GM18507 (cell line): ENCODE measurements at regions not wholly inside any gene's neighbourhood (a gene's known extent, or its start where the extent isn't known, plus 50 kb on each side); places are given as distances from the start of the nearest gene placed in this dataset.
A peak's percentile ranks its signal among the peaks of the same experiment; 100 is the strongest.

Source experiments
- DNase-seq: peaks from one replicate; pipeline ENCODE4 v3.0.0; 2011; ENCODE audit warnings: low read depth; ENCODE audit not compliant: insufficient read length; ENCODE audit errors: extremely low spot score
- FAIRE-seq: peaks from 2 replicates; lab custom pipeline; 2011; peaks lifted over from hg19 to GRCh38; lab: Jason Lieb, UNC

DNA sequence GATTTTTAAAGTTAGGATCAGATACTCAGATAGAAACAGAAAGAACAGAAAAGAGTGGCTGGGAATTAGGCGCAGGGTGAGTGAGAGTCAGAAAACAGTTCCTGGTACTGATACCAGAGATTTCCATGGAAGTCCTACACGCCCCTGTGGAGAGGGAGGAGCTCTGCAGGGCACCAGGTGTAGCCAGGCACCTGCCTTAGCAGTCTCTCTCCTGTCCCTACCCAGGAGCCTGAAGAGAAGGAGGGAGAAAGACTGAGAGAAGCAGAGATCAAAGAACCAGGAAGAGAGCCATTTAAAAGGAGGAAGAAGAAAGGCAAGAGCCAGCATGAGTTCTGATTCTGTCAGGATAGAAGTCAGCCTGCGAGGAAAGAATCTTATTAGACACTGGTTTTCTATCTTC lies 65.0 kb downstream of the CBLN1 start:
- FAIRE-seq (no peak), DNase-seq (no peak)

DNA sequence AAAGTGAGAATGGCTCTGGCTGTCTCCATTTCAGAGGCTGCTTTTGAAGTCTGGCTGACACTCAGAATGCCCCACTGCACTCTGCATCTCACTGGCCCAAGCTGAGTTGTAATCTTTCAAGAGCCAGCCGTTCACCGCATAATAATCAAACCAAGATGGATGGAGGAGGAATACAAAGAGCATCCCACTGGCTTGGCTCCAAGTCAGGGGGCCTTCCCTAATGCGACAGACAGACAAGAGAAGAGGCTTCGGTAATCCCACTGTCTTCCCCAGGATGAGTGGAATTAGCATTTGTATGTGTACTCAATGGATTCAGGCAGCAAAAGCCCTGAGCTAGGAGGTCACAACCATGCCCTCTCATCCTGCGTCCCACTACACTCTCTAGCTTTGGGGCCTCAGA lies 68.0 kb downstream of the CBLN1 start:
- DNase-seq (no peak), FAIRE-seq (no peak)

DNA sequence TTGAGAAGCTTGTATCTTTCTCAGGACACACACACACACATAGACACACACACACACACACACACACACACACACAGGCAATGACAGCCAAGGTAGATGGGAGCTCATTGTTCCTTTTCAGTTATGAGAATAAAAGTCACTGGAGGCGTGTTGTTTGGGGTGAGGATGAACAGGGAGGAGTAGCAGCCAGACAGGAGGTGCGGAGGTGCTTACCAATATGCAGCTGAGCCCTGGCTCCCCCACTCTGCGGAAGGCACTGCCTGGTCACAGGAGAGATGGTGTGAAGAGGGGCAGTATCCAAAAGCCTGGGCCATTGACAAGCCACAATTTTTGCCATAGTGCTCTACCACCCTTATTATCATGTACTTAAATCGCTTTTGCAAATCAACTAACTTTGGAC lies 77.4 kb downstream of the CBLN1 start:
- no peak for DNase-seq
- no peak for FAIRE-seq

DNA sequence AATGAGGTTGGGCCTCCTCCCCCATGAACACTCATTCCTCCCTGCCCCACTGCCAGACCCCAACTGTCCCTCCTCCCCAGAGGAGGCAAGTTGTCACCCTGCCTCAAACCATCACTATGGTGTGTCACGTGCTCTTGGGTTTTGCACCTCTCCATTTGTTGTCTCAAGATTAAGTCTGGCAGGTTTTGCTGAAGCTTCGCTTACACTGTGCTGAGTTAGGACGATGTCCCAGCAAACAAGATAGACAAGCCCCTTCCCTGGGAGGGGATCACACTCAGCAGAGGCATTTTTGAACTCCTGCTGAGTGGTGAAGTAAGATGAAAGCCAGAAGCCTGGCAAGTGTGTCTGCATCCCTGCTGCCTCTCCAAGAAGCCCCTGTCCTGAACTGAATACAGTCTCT lies 78.3 kb downstream of the CBLN1 start:
- no peak for DNase-seq
- no peak for FAIRE-seq

DNA sequence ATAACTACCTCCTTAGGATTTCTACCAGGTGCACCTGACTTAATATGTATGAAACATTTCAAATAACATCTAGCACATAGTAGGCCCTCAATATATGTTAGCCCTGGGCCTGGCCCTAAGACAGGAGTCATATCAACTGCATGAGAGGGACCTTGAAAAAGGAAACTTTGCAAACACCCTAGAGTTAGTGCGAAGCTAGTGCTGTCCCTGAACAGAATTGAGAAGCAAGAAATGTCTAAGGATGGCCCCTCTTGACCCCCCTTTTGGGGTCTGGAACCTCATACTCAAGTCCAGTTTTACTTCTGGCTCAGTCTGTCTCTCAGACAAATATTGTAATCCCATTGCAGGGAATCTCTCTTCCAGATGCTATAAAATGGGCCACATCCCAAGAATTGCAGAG lies 80.5 kb downstream of the CBLN1 start:
- no peak for FAIRE-seq
- no peak for DNase-seq

DNA sequence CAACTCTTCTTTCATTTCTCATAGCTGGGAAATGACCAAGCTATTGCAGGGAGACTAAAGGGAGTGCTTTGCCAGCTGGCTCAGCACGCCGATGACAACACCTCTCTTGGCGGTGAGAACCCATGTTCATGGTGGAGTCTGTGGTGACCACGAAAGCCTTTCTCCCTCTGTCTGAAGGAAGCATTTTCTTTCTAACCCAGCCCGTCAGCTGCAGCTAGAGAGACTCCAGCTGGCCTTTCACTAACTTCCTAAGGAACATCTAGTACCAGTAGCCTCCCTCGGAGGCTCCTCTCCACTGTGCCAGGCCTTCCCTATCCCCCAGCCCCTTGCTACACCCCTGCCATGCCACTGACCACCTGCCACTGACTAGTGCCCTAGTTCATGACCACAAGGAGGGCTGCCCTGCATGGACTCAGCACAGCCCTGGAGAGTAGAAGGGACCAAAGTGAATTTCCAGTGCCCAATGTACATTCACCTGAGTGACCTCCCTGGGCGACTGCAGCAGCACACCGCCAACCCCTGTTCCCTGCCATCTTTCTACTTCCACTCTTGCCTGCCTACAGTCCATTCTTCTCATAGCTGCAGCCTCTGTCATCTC lies 81.3 kb downstream of the CBLN1 start:
- DNase-seq, result no peak
- FAIRE-seq, result no peak

DNA sequence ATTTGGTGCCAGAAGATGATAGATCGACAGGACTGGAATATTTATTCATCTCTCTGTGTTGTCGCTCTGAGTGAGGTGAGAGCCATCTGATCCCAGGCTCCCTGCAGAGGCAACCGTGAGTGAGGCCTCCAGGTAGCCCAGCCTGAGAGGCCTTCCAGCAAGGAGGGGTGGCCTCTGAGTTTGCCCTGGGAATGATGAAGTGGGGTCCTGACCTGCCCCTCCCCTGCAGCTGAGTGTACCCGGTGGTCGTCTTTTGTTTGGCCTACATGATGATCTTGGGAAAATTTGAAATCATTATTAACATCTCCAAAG lies 86.4 kb downstream of the CBLN1 start:
- DNase-seq (no peak), FAIRE-seq (no peak)

DNA sequence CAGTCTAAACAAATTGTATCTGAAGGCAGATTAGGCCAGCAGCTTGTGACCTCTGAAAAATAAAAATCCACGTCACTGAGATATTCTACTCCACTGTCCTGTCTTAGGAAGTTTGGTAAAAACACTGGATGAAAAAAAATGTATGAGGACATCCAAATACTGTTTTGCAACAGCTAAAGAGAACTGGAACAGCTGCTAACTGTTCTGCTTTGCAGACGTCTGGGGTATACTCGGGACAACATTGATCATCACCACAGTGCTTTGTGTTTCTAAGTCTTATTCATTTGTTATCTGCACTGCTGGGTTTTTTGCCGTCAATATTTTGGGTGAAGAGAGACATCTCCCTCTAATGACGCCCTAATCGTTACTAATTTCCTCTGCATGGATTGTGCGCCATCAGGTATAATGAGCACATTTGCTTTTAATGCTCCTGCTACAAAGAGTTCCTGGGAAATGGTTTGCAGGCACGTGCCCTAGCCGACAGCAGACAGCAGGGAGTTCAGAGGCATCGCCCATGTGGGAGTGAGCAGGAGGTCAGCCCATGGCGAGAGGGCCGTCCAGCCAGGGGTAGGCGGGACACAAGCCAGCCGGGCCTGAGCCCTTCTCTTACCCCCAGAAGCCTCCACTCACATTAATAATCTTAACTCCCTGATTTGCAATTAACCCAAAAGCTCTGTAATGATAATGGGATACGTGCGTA lies 87.0 kb downstream of the CBLN1 start:
- FAIRE-seq, result no peak
- DNase-seq, result no peak

DNA sequence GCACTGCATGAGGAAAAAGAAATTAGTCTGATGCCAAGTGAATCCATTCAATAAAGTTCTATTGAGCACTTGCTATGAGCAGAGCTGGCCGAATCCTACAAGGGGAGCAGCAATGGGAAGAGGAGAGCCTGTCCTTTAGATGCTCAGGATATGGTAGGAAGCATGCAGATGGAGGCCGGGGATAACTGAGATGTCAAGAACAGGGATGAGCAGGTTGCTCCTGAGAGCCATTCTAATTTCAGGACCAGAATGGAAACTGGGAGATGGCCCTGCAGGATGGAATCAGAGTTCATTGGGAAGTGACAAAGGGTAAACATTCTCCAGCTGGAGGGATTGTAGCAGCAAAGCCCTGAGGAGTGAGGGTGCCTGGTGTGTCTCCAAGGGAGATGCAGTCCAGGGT lies 88.0 kb downstream of the CBLN1 start:
- DNase-seq (no peak), FAIRE-seq (no peak)

DNA sequence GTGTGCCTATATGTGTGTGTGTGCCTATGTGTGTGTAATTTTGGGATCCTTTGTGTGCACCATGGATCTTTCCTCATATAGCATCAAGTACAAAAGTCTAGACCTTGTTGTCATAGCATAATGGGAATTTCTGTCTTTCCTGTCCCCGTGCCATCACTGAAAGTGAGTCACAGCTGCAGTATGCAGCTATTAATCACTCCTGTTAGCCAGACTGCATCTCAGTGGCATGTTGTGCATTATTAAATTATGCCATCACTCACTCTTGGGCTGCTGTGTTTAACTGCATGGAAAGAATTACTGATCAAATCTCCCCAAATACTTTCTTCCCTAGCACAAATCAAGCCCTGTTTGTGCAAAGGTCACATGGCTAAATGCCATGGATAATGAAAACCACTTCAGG lies 92.4 kb downstream of the CBLN1 start:
- FAIRE-seq (no peak), DNase-seq (no peak)

DNA sequence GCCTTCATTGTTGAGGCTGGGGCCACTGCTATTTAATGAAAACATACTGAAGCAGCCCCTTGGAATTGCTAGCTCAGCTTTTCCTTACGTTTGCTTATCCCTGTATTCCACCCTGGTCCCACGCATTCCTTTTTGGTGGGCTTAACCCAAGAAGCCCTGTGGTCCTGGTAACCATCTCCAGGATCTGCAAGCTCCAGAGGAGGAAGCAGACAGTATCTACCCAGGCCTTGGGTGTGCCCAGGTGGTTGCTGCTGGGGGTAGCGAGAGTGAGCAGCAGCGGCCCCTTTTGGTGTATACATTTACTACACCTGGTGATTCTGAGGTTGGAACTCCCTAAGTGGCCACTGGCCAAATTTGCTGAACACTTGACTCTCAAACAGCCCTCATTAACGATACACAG lies 97.7 kb downstream of the CBLN1 start:
- FAIRE-seq, result no peak

DNA sequence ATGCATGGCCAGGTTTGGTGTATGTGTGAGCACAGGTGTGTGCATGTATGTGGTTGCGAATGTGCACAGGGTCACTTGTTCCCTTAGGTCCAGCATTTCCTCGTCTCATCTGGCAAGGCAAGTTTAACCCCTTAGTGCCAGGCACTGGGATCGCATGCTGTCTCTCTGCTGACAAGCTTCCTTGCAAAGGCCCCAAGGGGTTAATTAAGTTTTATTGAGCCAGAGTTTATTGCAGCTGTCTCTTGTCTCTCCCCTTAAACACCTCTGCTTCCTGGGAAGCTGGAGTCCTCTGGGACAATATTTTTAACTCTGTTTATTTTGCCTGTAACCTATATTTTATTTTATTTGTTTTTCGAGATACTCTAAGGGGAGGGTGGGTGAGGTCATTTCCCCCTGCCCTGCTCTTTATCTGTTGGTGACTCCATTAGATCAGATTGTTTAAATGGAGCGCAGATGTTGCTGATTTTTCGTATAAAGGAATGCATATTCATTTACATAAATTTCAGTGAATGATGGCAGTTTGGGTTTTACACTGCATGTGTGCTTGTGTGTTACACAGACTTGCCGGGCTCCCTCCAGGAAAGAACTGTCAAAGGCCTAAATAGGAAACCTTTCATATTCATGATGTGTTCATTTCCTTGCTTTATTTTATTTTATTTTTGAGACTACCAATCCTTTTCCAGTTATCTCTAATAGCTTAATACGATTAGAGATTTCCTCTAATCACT lies 99.7 kb downstream of the CBLN1 start:
- DNase-seq (no peak), FAIRE-seq (no peak)

More for the DNA sequence above, 97.7 kb downstream of the CBLN1 start:
- DNase-seq, result no peak

DNA sequence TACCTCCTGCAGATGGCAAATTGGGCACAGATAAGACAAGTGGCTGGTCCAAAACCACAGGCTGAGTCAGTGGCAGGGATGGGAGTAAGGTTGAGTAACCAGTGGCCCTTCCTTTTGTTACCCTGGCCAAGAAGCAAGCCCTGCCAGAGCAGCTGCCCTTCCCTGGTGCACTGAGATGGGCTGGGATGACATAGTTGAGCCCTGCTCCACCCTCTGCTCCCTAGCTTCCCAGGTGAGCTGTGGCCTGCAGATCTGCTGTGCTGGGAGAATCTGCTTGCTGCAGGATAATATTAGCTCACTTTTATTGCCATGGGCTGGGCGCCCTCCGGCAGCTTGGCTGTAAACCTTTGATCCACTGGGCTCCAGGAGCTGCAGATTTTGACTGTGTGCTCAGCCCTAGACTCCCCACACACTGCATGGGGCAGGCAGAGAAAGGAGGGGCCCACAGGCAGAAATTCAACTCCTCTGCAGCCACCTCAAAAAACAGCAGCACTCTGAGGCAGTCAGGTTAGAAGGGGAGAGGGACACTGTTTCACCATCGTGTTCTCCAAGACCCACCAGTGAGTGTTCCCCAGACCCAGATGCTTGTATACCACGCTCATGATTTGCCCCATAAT lies 101.8 kb downstream of the CBLN1 start:
- DNase-seq (no peak), FAIRE-seq (no peak)

DNA sequence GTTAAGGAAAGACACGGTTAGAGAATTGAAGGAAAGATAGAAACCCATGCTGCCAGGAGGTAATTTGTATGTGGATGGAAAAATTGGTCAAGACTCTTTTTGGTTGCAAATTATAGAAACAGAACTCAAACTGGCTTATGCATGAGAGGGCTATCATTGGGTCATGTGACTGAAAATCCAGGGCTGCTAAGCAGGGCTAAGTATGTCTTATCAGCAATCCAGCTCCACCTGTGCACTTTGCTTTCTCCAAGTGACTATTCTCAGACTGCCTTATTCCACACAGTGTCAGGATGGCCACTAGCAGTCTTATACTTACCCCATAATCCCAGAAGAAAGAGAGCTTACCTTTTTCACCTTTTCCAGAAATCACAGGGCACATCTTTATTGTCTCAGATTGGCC lies 113.5 kb downstream of the CBLN1 start:
- FAIRE-seq, result no peak

DNA sequence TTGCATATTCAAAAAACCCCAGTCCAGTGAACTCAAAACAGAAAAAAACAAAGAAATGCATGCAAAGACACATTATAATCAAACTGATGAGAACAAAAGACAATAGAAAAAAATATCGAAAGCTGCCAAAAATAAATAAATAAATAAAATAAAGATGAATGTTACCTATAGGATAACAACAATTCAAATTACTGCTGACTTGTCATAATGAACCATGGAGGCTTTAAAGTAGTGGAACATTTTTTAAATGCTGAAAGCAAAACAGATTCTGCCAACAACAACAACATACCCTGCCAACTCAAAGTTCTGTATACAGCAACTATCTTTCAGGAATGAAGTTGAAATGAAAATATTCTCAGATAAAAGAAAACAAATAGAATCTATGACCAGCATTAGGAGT lies 116.6 kb downstream of the CBLN1 start:
- FAIRE-seq, result no peak
- DNase-seq, result no peak

More for the DNA sequence above, 113.5 kb downstream of the CBLN1 start:
- no peak for DNase-seq

DNA sequence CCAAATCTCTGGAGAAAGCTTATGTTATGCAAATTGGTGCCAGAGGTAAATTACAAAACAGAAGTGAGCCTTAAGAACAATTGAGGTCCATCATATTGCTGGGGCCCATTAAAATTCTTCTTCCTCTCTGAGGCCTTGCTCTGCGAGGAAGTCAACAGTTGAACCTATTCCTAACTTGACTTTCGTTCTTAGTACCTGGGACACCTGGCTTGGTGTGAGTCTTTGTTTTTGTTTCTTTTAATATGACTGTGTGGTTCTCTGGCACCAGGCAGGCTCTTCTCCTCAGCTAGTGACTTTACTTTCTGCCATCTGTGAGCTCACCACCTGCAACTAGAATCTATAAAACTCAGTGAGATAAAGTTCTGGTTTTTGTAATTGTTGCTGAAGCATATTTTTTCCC lies 120.4 kb downstream of the CBLN1 start:
- no peak for FAIRE-seq

DNA sequence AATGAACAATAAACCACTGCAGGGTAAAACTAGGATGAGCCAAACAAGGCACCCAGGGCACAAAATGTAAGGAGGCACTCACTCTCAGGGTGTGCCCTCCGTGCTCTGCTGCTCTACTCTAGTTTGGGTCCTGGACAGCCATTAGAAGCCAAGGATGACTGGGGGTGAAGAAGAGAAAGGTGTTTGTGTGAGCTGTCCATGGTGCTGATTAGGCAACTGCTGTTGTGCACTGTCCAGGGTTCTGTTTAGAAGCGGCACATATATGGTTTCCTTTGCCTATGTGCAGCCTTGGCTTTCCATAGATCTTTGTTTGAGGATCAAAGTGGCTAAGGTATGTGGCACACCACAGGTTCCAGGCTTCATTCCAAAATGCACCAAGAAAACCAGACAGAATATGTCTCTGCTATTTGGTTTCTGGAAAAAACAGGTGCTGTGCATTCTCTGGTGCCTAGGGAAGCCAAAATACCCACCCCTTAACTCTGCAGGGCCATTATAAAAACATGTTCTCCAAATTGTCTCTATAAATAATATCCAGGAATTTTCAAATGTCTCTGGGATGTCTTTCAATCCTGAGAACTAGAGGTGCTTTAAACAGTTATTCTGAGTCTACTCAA lies 123.5 kb downstream of the CBLN1 start:
- DNase-seq, result no peak
- FAIRE-seq, result peak; percentile 5

More for the DNA sequence above, 120.4 kb downstream of the CBLN1 start:
- no peak for DNase-seq

DNA sequence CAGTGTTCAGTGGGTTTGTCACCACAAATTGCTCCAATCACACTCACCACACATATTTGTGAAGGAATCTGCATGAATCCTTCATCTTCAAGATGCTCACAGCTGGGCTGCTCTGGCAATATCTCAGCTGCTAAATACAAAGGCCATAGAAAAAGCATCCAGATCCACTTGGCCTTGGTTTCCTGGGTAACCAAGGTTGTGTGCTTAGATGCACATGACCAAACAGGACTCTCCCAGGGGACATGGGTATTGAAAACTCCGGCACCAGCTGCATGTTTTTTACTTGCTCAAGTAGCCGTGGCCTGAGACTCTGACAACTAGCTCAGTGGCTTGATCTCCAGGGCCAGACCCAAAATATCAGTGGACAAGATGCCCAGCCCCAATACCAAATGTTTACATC lies 131.3 kb downstream of the CBLN1 start:
- FAIRE-seq (no peak), DNase-seq (no peak)

DNA sequence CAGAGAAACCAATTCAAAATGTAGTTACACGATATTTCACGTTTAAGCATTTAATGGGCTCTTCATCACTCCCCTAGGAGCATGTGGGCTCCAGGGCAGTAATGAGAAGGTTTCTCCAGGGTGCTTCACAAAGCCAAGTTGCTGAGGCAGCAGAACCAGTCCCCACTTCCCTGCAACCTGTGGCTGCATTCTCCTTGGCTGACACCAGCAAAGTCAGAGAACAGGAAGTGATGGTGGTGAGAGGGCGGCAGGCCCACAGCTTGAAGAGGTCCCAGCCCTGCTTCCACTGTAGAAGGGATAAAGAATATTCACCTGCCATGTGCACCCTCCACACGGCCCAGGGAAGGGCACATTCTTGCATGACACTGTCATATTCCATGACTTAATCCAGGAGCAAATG lies 133.2 kb downstream of the CBLN1 start:
- FAIRE-seq (no peak), DNase-seq (no peak)

DNA sequence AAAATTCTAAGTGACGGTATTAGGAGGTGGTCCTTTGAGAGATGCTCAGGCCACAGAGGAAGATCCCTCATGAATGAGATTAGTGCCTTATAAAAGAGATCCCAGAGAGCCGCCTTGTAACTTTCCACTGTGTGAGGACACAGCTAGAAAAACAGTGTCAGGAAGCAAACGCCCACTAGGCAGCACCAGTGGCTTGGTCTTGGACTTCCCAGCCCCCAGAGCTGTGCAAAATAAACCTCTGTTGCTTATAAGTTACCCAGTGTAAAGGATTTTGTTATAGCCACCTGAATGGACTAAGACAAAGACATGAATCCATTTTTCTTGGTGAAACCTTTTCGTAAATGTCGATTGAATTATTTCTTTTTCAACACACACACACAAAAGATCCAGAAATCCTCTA lies 141.0 kb downstream of the CBLN1 start:
- DNase-seq, result no peak
- no peak for FAIRE-seq
